ENCODE measurements at regions not wholly inside any gene's neighbourhood (a gene's known extent, or its start where the extent isn't known, plus 50 kb on each side); places are given as distances from the start of the nearest gene placed in this dataset.

DNA sequence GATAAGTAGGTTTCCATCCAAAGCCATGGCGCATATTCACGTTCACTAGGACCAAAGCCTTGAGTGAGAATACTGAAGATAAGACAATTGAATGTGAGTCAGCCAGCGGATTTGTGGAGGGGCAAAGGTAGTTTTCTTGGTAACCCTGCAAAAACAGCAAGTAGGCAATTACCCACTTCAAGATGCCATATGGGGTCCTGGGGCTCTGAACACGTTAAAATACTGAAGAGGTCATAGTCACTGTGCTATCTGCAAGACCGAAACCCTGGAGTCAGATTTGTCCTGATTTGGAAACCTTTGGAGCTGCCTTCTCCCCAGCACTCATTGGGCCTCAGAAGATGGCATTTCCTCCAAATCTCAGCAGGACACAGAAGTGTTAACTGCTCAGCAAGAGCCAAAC is 646.9 kb upstream of the LMCD1 start:
- TF ChIP-seq, protein P1, sequence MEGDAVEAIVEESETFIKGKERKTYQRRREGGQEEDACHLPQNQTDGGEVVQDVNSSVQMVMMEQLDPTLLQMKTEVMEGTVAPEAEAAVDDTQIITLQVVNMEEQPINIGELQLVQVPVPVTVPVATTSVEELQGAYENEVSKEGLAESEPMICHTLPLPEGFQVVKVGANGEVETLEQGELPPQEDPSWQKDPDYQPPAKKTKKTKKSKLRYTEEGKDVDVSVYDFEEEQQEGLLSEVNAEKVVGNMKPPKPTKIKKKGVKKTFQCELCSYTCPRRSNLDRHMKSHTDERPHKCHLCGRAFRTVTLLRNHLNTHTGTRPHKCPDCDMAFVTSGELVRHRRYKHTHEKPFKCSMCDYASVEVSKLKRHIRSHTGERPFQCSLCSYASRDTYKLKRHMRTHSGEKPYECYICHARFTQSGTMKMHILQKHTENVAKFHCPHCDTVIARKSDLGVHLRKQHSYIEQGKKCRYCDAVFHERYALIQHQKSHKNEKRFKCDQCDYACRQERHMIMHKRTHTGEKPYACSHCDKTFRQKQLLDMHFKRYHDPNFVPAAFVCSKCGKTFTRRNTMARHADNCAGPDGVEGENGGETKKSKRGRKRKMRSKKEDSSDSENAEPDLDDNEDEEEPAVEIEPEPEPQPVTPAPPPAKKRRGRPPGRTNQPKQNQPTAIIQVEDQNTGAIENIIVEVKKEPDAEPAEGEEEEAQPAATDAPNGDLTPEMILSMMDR (IDR thresholded peaks at IDR 0.05; ENCODE audit: extremely low read depth, insufficient read depth, missing control alignments) = no peak
- in situ Hi-C loops (cut with MboI; ENCODE audit: low pct_unique_long_range_greater_than_20kb, low sequenced_read_pairs, unreplicated experiment) = no loop called here
- no peak for DNase-seq (ENCODE audit: low spot score)

DNA sequence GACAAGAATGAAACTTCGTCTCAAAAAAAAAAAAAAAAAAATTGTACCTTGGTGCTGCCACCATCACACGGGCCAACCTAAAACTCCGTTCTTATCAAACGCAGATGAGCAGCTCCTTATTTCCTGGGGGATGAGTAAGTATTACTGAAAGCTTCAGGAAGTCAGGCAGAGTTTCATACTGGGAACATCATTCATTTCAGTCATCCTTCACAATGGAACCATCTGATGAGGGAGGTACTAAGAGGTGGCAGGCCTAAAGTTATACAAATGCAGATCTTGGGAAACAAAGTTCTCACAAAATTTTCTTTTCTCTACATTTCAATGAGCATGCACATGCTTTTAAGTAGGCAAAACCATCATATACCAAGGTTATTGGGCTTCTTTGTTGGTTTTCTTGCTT is 636.0 kb upstream of the LMCD1 start:
- TF ChIP-seq, protein P1 (IDR thresholded peaks at IDR 0.05; ENCODE audit: extremely low read depth, insufficient read depth, missing control alignments) = no peak
- in situ Hi-C loops (cut with MboI; ENCODE audit: low pct_unique_long_range_greater_than_20kb, low sequenced_read_pairs, unreplicated experiment) = no loop called here

DNA sequence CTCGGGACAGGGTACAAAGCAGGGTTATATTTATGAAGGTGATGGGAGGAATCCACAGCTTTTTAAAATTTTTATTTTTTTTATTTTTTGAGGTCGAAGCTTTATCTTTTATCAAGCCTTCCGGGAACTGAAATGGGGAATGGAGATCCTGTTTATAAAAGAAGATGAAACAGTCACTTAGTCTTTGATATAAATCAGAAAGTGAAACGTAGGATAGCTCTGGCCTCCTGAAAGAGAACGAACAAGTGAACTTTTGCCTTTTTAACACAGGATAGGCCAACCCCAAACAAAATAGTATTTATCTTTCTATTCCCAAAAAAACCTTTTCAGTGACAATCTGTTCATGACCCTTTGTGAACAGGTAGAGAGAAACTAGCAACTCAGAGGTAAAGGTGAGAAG is 634.0 kb upstream of the LMCD1 start:
- in situ Hi-C loops (cut with MboI; ENCODE audit: low pct_unique_long_range_greater_than_20kb, low sequenced_read_pairs, unreplicated experiment) = no loop called here
- no peak for DNase-seq (ENCODE audit: low spot score)
- TF ChIP-seq, protein P1 (IDR thresholded peaks at IDR 0.05; ENCODE audit: extremely low read depth, insufficient read depth, missing control alignments) = no peak

More for the DNA sequence above, 636.0 kb upstream of the LMCD1 start:
- DNase-seq (ENCODE audit: low spot score) = no peak

DNA sequence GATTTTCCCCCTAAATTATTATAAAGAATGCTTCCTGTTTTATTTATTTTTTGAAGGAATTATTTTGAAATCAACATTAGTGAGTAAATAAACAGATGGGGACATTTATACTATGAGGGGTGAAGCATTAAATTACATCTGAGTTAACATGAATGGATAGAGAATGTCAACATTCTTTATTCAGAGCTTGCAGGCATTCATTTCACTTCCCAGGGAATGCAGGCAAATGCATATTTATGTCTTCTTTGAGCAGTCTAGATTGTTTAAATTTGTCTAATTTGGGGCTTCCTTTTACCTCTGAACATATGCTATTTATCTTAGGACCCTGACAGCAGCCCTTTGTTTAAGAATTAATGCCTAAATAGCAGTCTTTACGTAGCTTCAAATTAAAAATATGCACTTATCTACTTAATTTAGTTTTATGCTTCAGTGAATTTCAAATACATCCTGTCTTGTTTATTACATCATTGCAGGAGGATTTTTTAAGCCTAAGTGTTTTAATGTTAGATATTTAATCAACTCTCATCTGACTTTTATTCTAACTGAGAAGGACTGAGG is 630.5 kb upstream of the LMCD1 start:
- no peak for DNase-seq (ENCODE audit: low spot score)
- in situ Hi-C loops (cut with MboI; ENCODE audit: low pct_unique_long_range_greater_than_20kb, low sequenced_read_pairs, unreplicated experiment) = no loop called here
- TF ChIP-seq, protein P1 (IDR thresholded peaks at IDR 0.05; ENCODE audit: extremely low read depth, insufficient read depth, missing control alignments) = no peak

DNA sequence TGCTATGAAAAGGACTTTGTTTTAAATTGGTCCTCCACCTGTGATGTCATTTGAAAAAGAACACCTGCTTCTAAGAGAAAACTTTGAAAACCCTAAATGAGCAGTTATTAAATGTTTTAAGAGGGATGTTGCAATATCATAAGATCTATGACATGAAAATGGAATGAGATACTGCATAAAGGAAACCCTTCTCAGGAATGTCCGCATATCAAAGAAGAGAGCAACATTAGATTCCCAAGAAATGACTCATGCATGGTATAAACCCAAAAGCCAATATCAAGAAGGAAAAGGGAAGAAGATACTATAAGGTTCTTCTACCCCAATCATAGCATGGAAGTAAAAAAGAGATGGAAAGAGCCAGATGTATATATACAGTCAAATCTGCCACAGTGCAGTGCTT is 627.5 kb upstream of the LMCD1 start:
- in situ Hi-C loops (cut with MboI; ENCODE audit: low pct_unique_long_range_greater_than_20kb, low sequenced_read_pairs, unreplicated experiment) = no loop called here
- TF ChIP-seq, protein P1 (IDR thresholded peaks at IDR 0.05; ENCODE audit: extremely low read depth, insufficient read depth, missing control alignments) = no peak
- no peak for DNase-seq (ENCODE audit: low spot score)

DNA sequence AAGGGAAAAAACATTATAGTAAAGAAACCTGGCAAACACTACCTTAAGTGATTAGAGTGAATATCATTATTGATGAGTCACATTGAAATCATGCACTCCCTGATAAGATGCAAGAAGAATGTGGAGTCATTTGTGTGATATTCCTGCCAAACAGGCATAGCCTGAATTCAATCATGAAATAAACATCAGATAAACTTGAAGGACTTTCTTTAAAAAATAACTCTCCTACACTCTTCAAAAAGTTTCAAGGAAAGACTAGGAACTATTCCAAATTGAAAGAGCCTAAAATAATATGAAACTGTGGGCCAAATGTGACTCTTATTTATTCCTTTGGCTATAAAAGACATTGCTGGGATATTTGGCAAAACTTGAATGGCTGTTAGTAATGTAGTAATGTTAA is 625.7 kb upstream of the LMCD1 start:
- in situ Hi-C loops (cut with MboI; ENCODE audit: low pct_unique_long_range_greater_than_20kb, low sequenced_read_pairs, unreplicated experiment) = no loop called here

More for the DNA sequence above, 625.7 kb upstream of the LMCD1 start:
- TF ChIP-seq, protein P1 (IDR thresholded peaks at IDR 0.05; ENCODE audit: extremely low read depth, insufficient read depth, missing control alignments) = no peak
- no peak for DNase-seq (ENCODE audit: low spot score)
